Nephron (organoid): ENCODE measurements at regions not wholly inside any gene's neighbourhood (a gene's known extent, or its start where the extent isn't known, plus 50 kb on each side); places are given as distances from the start of the nearest gene placed in this dataset.

Experiments
- H3K27ac Mint-ChIP-seq, 3 experiments: 2 replicates each; pipeline ENCODE4 v1.8.0; 2020; ENCODE audit warnings: mixed read lengths in 3 of 3, mild to moderate bottlenecking in 2 of 3, moderate library complexity in 1 of 3
- H3K27me3 Mint-ChIP-seq: 2 replicates; pipeline ENCODE4 v1.8.0; 2021; ENCODE audit warnings: low read depth, mild to moderate bottlenecking, moderate library complexity, mixed read lengths
- H3K36me3 Mint-ChIP-seq: 2 replicates; pipeline ENCODE4 v1.8.0; 2020; ENCODE audit warnings: low read depth, mixed read lengths
- H3K4me1 Mint-ChIP-seq: 2 replicates; pipeline ENCODE4 v1.8.0; 2020; ENCODE audit warnings: mixed read lengths
- H3K4me3 Mint-ChIP-seq, 3 experiments: 2 replicates each; pipeline ENCODE4 v1.8.0; 2020; ENCODE audit warnings: mild to moderate bottlenecking in 3 of 3, mixed read lengths in 3 of 3, moderate library complexity in 2 of 3
- H3K9me3 Mint-ChIP-seq: 2 replicates; pipeline ENCODE4 v1.8.0; 2020; ENCODE audit warnings: mixed read lengths
- CTCF ChIP-seq, 3 experiments: fragments of 200-600 bp; sonication (generic); IDR thresholded peaks; one replicate each; pipeline ENCODE4 v1.5.0; 2021; ENCODE audit warnings: antibody characterized with exemption in 3 of 3; ENCODE audit not compliant: unreplicated experiment in 3 of 3

- Mint-ChIP-seq H3K36me3 (no peaks in the 10 kb centered on the region), H3K4me1 (peaks cover 38% of the 10 kb centered on the region), H3K9me3 (no peaks in the 10 kb centered on the region), H3K4me3 (no peak overlapping the region), H3K27me3 (peaks cover 4% of the 10 kb centered on the region), H3K27ac (peak overlapping the region in 1 of 3 experiments; percentile 0)
- no peak for TF ChIP-seq CTCF (IDR thresholded peaks at IDR 0.05; ENCODE audit: unreplicated experiment in 3 of 3)
These were observed 116.1 kb upstream of the ACTBL2 start for GRCh38 chr5:57598756-57599155.

- H3K4me1 Mint-ChIP-seq = peaks cover 44% of the 10 kb centered on the region
- no peak overlapping the region for H3K4me3 Mint-ChIP-seq
- no peak for TF ChIP-seq CTCF (IDR thresholded peaks at IDR 0.05; ENCODE audit: unreplicated experiment in 3 of 3)
- peaks cover 4% of the 10 kb centered on the region for H3K27me3 Mint-ChIP-seq
- no peak overlapping the region for H3K27ac Mint-ChIP-seq
- H3K9me3 Mint-ChIP-seq = no peaks in the 10 kb centered on the region
- no peaks in the 10 kb centered on the region for H3K36me3 Mint-ChIP-seq
These were observed 115.5 kb upstream of the ACTBL2 start for GRCh38 chr5:57598097-57598496.

GRCh38 chr5:57595523-57595991 lies 112.9 kb upstream of the ACTBL2 start:
- no peak for TF ChIP-seq CTCF (IDR thresholded peaks at IDR 0.05; ENCODE audit: unreplicated experiment in 3 of 3)
- Mint-ChIP-seq H3K4me1 (peaks cover 43% of the 10 kb centered on the region), H3K27ac (peak overlapping the region in 1 of 3 experiments; percentile 10), H3K27me3 (peaks cover 4% of the 10 kb centered on the region), H3K4me3 (no peak overlapping the region), H3K36me3 (no peaks in the 10 kb centered on the region), H3K9me3 (no peaks in the 10 kb centered on the region)

GRCh38 chr5:57594436-57594835 lies 111.8 kb upstream of the ACTBL2 start:
- no peak overlapping the region for H3K4me3 Mint-ChIP-seq
- H3K27ac Mint-ChIP-seq = peak overlapping the region in 2 of 3 experiments; percentile 16 to 53
- H3K36me3 Mint-ChIP-seq = no peaks in the 10 kb centered on the region
- TF ChIP-seq CTCF (IDR thresholded peaks at IDR 0.05; ENCODE audit: unreplicated experiment in 3 of 3) = no peak
- H3K9me3 Mint-ChIP-seq = no peaks in the 10 kb centered on the region
- peaks cover 4% of the 10 kb centered on the region for H3K27me3 Mint-ChIP-seq
- H3K4me1 Mint-ChIP-seq = peaks cover 35% of the 10 kb centered on the region

- Mint-ChIP-seq H3K9me3 (no peaks in the 10 kb centered on the region), H3K27me3 (no peaks in the 10 kb centered on the region), H3K4me1 (peaks cover 34% of the 10 kb centered on the region), H3K27ac (no peak overlapping the region), H3K4me3 (no peak overlapping the region), H3K36me3 (no peaks in the 10 kb centered on the region)
- no peak for TF ChIP-seq CTCF (IDR thresholded peaks at IDR 0.05; ENCODE audit: unreplicated experiment in 3 of 3)
These were observed 109.6 kb upstream of the ACTBL2 start for GRCh38 chr5:57592236-57592635.

GRCh38 chr5:57586649-57587048 lies 104.0 kb upstream of the ACTBL2 start:
- H3K36me3 Mint-ChIP-seq = no peaks in the 10 kb centered on the region
- peak overlapping the region; percentile 25 to 72 (median 28) for H3K27ac Mint-ChIP-seq
- H3K9me3 Mint-ChIP-seq = peaks cover 5% of the 10 kb centered on the region
- H3K27me3 Mint-ChIP-seq = no peaks in the 10 kb centered on the region
- no peak overlapping the region for H3K4me3 Mint-ChIP-seq
- TF ChIP-seq CTCF (IDR thresholded peaks at IDR 0.05; ENCODE audit: unreplicated experiment in 3 of 3) = no peak
- peaks cover 5% of the 10 kb centered on the region for H3K4me1 Mint-ChIP-seq
